ENCODE measurements at regions not wholly inside any gene's neighbourhood (a gene's known extent, or its start where the extent isn't known, plus 50 kb on each side); places are given as distances from the start of the nearest gene placed in this dataset.

- TF ChIP-seq CTCF (IDR thresholded peaks at IDR 0.05; ENCODE audit: insufficient read depth, low read length): no peak
- TF ChIP-seq REST (IDR thresholded peaks at IDR 0.05; ENCODE audit: insufficient replicate concordance, low read depth): no peak
- TF ChIP-seq SPI1 (IDR thresholded peaks at IDR 0.05; ENCODE audit: borderline replicate concordance, low read depth): no peak
- TF ChIP-seq GABPA (IDR thresholded peaks at IDR 0.05; ENCODE audit: low read depth): no peak
- no peak for TF ChIP-seq POLR2AphosphoS5 (IDR thresholded peaks at IDR 0.05; ENCODE audit: low read depth)
Observed at GRCh38 chr10:123463698-123464097, 202.5 kb upstream of the GPR26 start.
